DOHH2 (cell line): ENCODE measurements at regions not wholly inside any gene's neighbourhood (a gene's known extent, or its start where the extent isn't known, plus 50 kb on each side); places are given as distances from the start of the nearest gene placed in this dataset.

Experiments used
- EZH2phosphoT487 ChIP-seq: fragments of 200-600 bp; sonication (generic); IDR thresholded peaks from 2 replicates; pipeline ENCODE4 v1.6.1; 2017; ENCODE audit warnings: borderline replicate concordance, mild to moderate bottlenecking, antibody characterized with exemption, low read length, moderate library complexity, mixed read lengths
- TF ChIP-seq, protein P1 (sequence below): fragments of 200-600 bp; sonication (generic); IDR thresholded peaks from one replicate; pipeline ENCODE4 v1.5.1; 2014; ENCODE audit warnings: antibody characterized with exemption, mild to moderate bottlenecking, low read depth, low read length; ENCODE audit not compliant: poor library complexity, severe bottlenecking

DNA sequence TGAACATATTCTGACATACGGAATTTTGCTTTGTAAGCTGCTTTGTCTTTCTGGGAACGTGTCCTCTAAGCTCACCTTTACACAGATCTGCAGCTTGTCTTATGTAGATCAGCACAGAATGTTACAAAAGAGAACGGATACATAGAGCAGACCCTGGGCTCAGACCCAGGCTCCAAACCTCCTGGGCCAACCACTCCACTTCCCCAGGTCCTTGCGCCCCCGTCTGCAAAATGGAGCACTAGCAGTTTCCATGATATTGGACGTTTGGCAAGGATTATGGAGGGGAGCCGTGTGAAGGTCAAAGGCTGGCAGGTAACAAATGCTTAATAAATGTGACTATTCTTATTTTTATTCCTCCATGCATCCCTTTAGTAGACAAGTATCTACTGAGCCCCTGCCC, 358.4 kb downstream of the CTTN start:
- TF ChIP-seq, protein P1, sequence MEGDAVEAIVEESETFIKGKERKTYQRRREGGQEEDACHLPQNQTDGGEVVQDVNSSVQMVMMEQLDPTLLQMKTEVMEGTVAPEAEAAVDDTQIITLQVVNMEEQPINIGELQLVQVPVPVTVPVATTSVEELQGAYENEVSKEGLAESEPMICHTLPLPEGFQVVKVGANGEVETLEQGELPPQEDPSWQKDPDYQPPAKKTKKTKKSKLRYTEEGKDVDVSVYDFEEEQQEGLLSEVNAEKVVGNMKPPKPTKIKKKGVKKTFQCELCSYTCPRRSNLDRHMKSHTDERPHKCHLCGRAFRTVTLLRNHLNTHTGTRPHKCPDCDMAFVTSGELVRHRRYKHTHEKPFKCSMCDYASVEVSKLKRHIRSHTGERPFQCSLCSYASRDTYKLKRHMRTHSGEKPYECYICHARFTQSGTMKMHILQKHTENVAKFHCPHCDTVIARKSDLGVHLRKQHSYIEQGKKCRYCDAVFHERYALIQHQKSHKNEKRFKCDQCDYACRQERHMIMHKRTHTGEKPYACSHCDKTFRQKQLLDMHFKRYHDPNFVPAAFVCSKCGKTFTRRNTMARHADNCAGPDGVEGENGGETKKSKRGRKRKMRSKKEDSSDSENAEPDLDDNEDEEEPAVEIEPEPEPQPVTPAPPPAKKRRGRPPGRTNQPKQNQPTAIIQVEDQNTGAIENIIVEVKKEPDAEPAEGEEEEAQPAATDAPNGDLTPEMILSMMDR, result no peak
- TF ChIP-seq EZH2phosphoT487, result no peak
